ENCODE measurements at regions not wholly inside any gene's neighbourhood (a gene's known extent, or its start where the extent isn't known, plus 50 kb on each side); places are given as distances from the start of the nearest gene placed in this dataset.

DNA sequence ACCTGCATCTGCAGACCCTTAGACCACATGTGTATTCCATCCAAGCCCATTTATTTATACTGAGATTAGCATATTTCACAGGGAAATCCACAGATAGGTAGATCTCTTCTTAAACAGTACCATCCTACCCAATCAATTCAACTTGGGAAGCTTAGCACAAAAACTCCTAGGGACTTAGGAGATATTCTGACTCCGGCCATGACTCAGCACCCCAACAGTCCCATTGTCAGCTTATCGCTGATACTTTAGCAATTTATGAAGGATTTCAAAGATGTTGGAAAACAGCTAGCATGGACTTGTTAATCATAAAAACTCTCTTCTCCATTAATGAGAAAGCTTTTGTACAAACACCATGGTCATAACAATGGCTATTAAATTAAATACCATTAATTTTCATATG, 236.2 kb upstream of the PREP start:
- TF ChIP-seq POLR2AphosphoS5 (IDR thresholded peaks at IDR 0.05; ENCODE audit: low read depth, low read length) (no peak), TAF1 (IDR thresholded peaks at IDR 0.05; ENCODE audit: borderline replicate concordance, low read depth, low read length) (no peak)

All from GM12892 (cell line).